ENCODE measurements at regions not wholly inside any gene's neighbourhood (a gene's known extent, or its start where the extent isn't known, plus 50 kb on each side); places are given as distances from the start of the nearest gene placed in this dataset.

DNA sequence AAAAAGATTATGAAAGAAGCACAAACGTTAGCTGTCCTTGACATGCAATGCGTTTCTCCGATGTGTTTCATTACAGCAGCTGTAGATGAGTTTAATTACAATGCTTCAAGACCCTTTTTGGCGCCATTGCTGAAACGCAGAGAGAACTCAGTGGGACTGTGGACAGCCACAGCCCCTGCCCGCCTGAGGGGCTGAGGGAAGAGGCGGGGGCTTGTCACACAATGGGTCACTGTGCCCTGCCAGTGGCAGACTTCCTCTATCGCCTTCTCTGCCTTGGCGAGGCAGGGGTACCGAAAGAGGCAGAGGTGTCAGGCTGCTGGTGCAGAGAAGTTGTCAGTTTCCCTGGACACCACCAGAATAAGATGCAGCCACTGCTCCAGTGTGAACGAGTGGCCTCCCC, 252.0 kb downstream of the NR2F2 start (continued):
- TF ChIP-seq, protein P1, sequence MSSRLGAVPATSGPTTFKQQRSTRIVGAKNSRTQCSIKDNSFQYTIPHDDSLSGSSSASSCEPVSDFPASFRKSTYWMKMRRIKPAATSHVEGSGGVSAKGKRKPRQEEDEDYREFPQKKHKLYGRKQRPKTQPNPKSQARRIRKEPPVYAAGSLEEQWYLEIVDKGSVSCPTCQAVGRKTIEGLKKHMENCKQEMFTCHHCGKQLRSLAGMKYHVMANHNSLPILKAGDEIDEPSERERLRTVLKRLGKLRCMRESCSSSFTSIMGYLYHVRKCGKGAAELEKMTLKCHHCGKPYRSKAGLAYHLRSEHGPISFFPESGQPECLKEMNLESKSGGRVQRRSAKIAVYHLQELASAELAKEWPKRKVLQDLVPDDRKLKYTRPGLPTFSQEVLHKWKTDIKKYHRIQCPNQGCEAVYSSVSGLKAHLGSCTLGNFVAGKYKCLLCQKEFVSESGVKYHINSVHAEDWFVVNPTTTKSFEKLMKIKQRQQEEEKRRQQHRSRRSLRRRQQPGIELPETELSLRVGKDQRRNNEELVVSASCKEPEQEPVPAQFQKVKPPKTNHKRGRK (CRISPR knock-in tag; IDR thresholded peaks at IDR 0.05) = no peak

DNA sequence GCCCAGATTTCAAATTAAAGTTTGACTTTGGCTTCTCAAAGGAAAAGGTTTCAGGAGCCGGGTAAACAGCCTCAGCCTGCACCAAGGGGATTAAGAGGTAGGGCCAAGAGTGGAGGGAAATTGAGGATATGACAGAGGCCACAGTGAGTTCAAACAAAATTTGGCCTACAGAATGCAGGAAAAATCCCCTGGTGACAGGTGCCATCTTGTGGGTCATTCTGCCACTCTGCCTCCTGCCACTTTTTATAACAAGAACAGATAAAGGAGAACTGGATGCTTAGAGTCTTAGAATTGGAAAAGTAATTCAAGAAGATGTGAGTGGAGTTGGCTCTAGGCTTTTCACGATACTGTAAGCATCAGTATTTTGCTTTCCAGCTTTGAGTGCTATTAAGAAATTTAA, 253.2 kb downstream of the NR2F2 start:
- no peak for DNase-seq (ENCODE audit: low spot score)
- no peaks in the 10 kb centered on the region for H4K20me1 ChIP-seq (ENCODE audit: insufficient read depth, low read length)
- POLR2A ChIA-PET = no interaction called here
- H3K36me3 ChIP-seq (replicated peaks in 1 of 2; ENCODE audit: control insufficient read depth in 1 of 2, insufficient read depth in 2 of 2, low read length in 2 of 2) = no peaks in the 10 kb centered on the region
- no peak overlapping the region for H2AFZ ChIP-seq (ENCODE audit: low read length)
- no TSS peak for BruUV-seq (replicated peaks)
- no peak overlapping the region for H3K4me3 ChIP-seq (replicated peaks in 1 of 3; ENCODE audit: insufficient read depth in 1 of 3, low read depth in 2 of 3, low read length in 3 of 3)
- WGBS (ENCODE audit: low lambda C conversion rate) = 10% methylated on average over 2 of the region's 2 CpGs
- in situ Hi-C loops (cut with HindIII; ENCODE audit: extremely low pct_ligation_motif_present, low pct_unique_long_range_greater_than_20kb) = no loop called here
- FAIRE-seq = no peak
- no peaks in the 10 kb centered on the region for H3K79me2 ChIP-seq (ENCODE audit: insufficient read depth, low read length)
- H3K27ac ChIP-seq (ENCODE audit: extremely low read length, insufficient read depth, low read length) = no peak overlapping the region
- intact Hi-C loops (cut with micrococcal nuclease; ENCODE audit: unreplicated experiment) = loop anchor here (2.0 to 10.0 kb wide), 2 partner anchors 259 to 1325 kb away; no protein-coding TSS in a partner anchor
- no peak overlapping the region for H3K9ac ChIP-seq (ENCODE audit: insufficient read depth, low read depth, low read length)
- ATAC-seq = no peak
- TF ChIP-seq PTBP1 (IDR thresholded peaks at IDR 0.05; ENCODE audit: low read depth, low read length, poor library complexity, severe bottlenecking) = no peak
- no peak for TF ChIP-seq MEIS1 (CRISPR knock-in tag; IDR thresholded peaks at IDR 0.05; ENCODE audit: borderline replicate concordance)
- TF ChIP-seq, protein P2, sequence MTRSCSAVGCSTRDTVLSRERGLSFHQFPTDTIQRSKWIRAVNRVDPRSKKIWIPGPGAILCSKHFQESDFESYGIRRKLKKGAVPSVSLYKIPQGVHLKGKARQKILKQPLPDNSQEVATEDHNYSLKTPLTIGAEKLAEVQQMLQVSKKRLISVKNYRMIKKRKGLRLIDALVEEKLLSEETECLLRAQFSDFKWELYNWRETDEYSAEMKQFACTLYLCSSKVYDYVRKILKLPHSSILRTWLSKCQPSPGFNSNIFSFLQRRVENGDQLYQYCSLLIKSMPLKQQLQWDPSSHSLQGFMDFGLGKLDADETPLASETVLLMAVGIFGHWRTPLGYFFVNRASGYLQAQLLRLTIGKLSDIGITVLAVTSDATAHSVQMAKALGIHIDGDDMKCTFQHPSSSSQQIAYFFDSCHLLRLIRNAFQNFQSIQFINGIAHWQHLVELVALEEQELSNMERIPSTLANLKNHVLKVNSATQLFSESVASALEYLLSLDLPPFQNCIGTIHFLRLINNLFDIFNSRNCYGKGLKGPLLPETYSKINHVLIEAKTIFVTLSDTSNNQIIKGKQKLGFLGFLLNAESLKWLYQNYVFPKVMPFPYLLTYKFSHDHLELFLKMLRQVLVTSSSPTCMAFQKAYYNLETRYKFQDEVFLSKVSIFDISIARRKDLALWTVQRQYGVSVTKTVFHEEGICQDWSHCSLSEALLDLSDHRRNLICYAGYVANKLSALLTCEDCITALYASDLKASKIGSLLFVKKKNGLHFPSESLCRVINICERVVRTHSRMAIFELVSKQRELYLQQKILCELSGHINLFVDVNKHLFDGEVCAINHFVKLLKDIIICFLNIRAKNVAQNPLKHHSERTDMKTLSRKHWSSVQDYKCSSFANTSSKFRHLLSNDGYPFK (CRISPR knock-in tag; IDR thresholded peaks at IDR 0.05; ENCODE audit: borderline replicate concordance) = no peak
- TF ChIP-seq ZNF274 (CRISPR knock-in tag; IDR thresholded peaks at IDR 0.05) = no peak
- no peak for TF ChIP-seq CBX5 (CRISPR knock-in tag; IDR thresholded peaks at IDR 0.05; ENCODE audit: borderline replicate concordance)
- TF ChIP-seq, protein P3, sequence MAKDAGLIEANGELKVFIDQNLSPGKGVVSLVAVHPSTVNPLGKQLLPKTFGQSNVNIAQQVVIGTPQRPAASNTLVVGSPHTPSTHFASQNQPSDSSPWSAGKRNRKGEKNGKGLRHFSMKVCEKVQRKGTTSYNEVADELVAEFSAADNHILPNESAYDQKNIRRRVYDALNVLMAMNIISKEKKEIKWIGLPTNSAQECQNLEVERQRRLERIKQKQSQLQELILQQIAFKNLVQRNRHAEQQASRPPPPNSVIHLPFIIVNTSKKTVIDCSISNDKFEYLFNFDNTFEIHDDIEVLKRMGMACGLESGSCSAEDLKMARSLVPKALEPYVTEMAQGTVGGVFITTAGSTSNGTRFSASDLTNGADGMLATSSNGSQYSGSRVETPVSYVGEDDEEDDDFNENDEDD (CRISPR knock-in tag; IDR thresholded peaks at IDR 0.05; ENCODE audit: borderline replicate concordance) = no peak
- TF ChIP-seq ZFP37 (CRISPR knock-in tag; IDR thresholded peaks at IDR 0.05; ENCODE audit: borderline replicate concordance) = no peak
- TF ChIP-seq, protein P4, sequence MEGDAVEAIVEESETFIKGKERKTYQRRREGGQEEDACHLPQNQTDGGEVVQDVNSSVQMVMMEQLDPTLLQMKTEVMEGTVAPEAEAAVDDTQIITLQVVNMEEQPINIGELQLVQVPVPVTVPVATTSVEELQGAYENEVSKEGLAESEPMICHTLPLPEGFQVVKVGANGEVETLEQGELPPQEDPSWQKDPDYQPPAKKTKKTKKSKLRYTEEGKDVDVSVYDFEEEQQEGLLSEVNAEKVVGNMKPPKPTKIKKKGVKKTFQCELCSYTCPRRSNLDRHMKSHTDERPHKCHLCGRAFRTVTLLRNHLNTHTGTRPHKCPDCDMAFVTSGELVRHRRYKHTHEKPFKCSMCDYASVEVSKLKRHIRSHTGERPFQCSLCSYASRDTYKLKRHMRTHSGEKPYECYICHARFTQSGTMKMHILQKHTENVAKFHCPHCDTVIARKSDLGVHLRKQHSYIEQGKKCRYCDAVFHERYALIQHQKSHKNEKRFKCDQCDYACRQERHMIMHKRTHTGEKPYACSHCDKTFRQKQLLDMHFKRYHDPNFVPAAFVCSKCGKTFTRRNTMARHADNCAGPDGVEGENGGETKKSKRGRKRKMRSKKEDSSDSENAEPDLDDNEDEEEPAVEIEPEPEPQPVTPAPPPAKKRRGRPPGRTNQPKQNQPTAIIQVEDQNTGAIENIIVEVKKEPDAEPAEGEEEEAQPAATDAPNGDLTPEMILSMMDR (CRISPR knock-in tag; IDR thresholded peaks at IDR 0.05) = 0 out of 2 replicates have a peak, but pooled peaks have one; percentile 15
- TF ChIP-seq STAG1 (CRISPR knock-in tag; IDR thresholded peaks at IDR 0.05) = peak; percentile 26
- no peak for TF ChIP-seq TOE1 (CRISPR knock-in tag; IDR thresholded peaks at IDR 0.05)
- no peaks in the 10 kb centered on the region for H3K9me3 ChIP-seq (ENCODE audit: low read length)
- no peaks in the 10 kb centered on the region; a peak in 1 of 5 replicates for H3K27me3 ChIP-seq (ENCODE audit: control insufficient read depth in 1 of 2, insufficient read depth in 2 of 2, low read length in 2 of 2)
- H3K4me2 ChIP-seq (ENCODE audit: low read depth, low read length) = no peak overlapping the region
- CTCF ChIA-PET (ENCODE audit: low intra/inter-chr PET ratio, low total read pairs) = no interaction called here
- no peaks in the 10 kb centered on the region for H3K4me1 ChIP-seq (ENCODE audit: insufficient read depth, low read length)

Measured in HepG2 (cell line).